Adrenal gland (tissue), 9 donors: ENCODE measurements at regions not wholly inside any gene's neighbourhood (a gene's known extent, or its start where the extent isn't known, plus 50 kb on each side); places are given as distances from the start of the nearest gene placed in this dataset.

ENCODE experiments used
- DNase-seq, 7 donors: peaks; one replicate each; pipeline ENCODE4 v3.0.0-alpha.2; 2019 to 2020
- H3K27ac ChIP-seq, 5 donors: fragments of 200-600 bp; sonication (generic) in 4 of 5; 1 replicate in 3 of 5; 2 replicates in 2 of 5; pipeline versions ENCODE4 v1.5.1 to v1.8.0; 2016 to 2020; ENCODE audit warnings: mild to moderate bottlenecking in 1 of 5
- H3K27me3 ChIP-seq: fragments of 200-600 bp; 2 replicates; pipeline ENCODE4 v1.8.0; 2021
- H3K36me3 ChIP-seq, 2 donors: fragments of 200-600 bp; replicated peaks in 1 of 2; 1 replicate in 1 of 2; 2 replicates in 1 of 2; pipeline versions ENCODE4 v1.5.1 to v1.8.0; 2018 to 2022
- H3K4me1 ChIP-seq, 2 donors: fragments of 200-600 bp; replicated peaks in 1 of 2; 1 replicate in 1 of 2; 2 replicates in 1 of 2; pipeline versions ENCODE4 v1.5.1 to v1.8.0; 2018 to 2021
- H3K4me3 ChIP-seq, 4 donors: fragments of 200-600 bp; sonication (generic) in 3 of 4; one replicate each; pipeline ENCODE4 v1.5.1; 2016 to 2018
- H3K9me3 ChIP-seq, 3 donors: fragments of 200-600 bp; sonication (generic) in 1 of 3; replicated peaks in 1 of 3; 1 replicate in 2 of 3; 2 replicates in 1 of 3; pipeline versions ENCODE4 v1.5.1 to v1.8.0; 2016 to 2021
- CTCF ChIP-seq, 6 experiments: fragments of 450-650 bp in 4 of 6; fragments of 200-600 bp in 2 of 6; sonication (generic) in 1 of 6; IDR thresholded peaks; 1 replicate in 5 of 6; 2 replicates in 1 of 6; pipeline versions ENCODE4 v1.5.1 to v1.8.0; 2016 to 2021; ENCODE audit warnings: antibody characterized with exemption in 6 of 6, mild to moderate bottlenecking in 2 of 6, moderate library complexity in 1 of 6
- POLR2A ChIP-seq, 2 donors: fragments of 450-650 bp; IDR thresholded peaks; one replicate each; pipeline ENCODE4 v1.6.1; 2017; ENCODE audit warnings: antibody characterized with exemption in 2 of 2, mild to moderate bottlenecking in 2 of 2, moderate library complexity in 1 of 2
- WGBS, 4 donors: extraction: QIAGEN DNeasy Blood & Tissue Kit in 2 of 4; methylation state at CpG; one replicate each; pipeline versions ENCODE4 v1.1.5 to v1.1.7; 2013 to 2017; 5-methylcytosine and 5-hydroxymethylcytosine counted together
- intact Hi-C, 2 donors: fragments of 100-400 bp; cut with DNase I; formaldehyde crosslinking; loops; one replicate each; pipeline versions ENCODE4 v1.14.1 to v1.15.0; 2022 to 2023
- donor health status: healthy with polysubstance abuse.
- donor health status: Bipolar disorder and iron deficiency.
- donor health status: DM: yes; HTN: yes; CAD: no.
- donor health status: DM: no; HTN: no; CAD: no.
- donor health status: DM: no; HTN: no; CAD: no.

GRCh38 chr18:41418598-41418997 lies 536.4 kb upstream of the PIK3C3 start:
- no peak for TF ChIP-seq CTCF (IDR thresholded peaks at IDR 0.05)
- no peak for TF ChIP-seq POLR2A (IDR thresholded peaks at IDR 0.05)
- H3K9me3 ChIP-seq = no peaks in the 10 kb centered on the region
- no peak for DNase-seq
- no peak overlapping the region for H3K4me3 ChIP-seq
- H3K36me3 ChIP-seq = no peaks in the 10 kb centered on the region
- H3K4me1 ChIP-seq = no peaks in the 10 kb centered on the region
- intact Hi-C loops = no loop called here
- no peak overlapping the region for H3K27ac ChIP-seq
- H3K27me3 ChIP-seq = no peaks in the 10 kb centered on the region
- WGBS, 4 donors = 85 to 90% (median 89%) methylated on average over 3 of the region's 3 CpGs

- WGBS, 4 donors = 72 to 81% (median 74%) methylated on average over 4 of the region's 4 CpGs
- H3K27ac ChIP-seq = no peak overlapping the region
- intact Hi-C loops = no loop called here
These were observed 539.0 kb upstream of the PIK3C3 start for GRCh38 chr18:41416044-41416443.

GRCh38 chr18:41410006-41410405 lies 545.0 kb upstream of the PIK3C3 start:
- H3K4me3 ChIP-seq = no peak overlapping the region
- no peaks in the 10 kb centered on the region for H3K27me3 ChIP-seq
- DNase-seq = no peak
- H3K27ac ChIP-seq = no peak overlapping the region
- intact Hi-C loops = no loop called here
- H3K9me3 ChIP-seq = no peaks in the 10 kb centered on the region
- no peaks in the 10 kb centered on the region for H3K4me1 ChIP-seq
- no peak for TF ChIP-seq POLR2A (IDR thresholded peaks at IDR 0.05)
- no peak for TF ChIP-seq CTCF (IDR thresholded peaks at IDR 0.05)
- no peaks in the 10 kb centered on the region for H3K36me3 ChIP-seq

More at GRCh38 chr18:41416044-41416443, 539.0 kb upstream of the PIK3C3 start:
- Histone ChIP-seq H3K36me3 (no peaks in the 10 kb centered on the region), H3K4me3 (no peak overlapping the region), H3K4me1 (no peaks in the 10 kb centered on the region), H3K27me3 (no peaks in the 10 kb centered on the region), H3K9me3 (no peaks in the 10 kb centered on the region)
- no peak for TF ChIP-seq CTCF (IDR thresholded peaks at IDR 0.05)
- TF ChIP-seq POLR2A (IDR thresholded peaks at IDR 0.05) = no peak
- DNase-seq = no peak

GRCh38 chr18:41406834-41407233 lies 548.2 kb upstream of the PIK3C3 start:
- TF ChIP-seq CTCF (IDR thresholded peaks at IDR 0.05) (no peak), POLR2A (IDR thresholded peaks at IDR 0.05) (no peak)
- DNase-seq = no peak
- no peaks in the 10 kb centered on the region for H3K27me3 ChIP-seq
- no peak overlapping the region for H3K4me3 ChIP-seq
- no peak overlapping the region for H3K27ac ChIP-seq
- H3K4me1 ChIP-seq = no peaks in the 10 kb centered on the region
- intact Hi-C loops = no loop called here
- no peaks in the 10 kb centered on the region for H3K36me3 ChIP-seq
- H3K9me3 ChIP-seq = no peaks in the 10 kb centered on the region
- WGBS, 4 donors = 60 to 69% (median 66%) methylated on average over 2 of the region's 2 CpGs
